Lower leg skin (tissue), 4 donors: ENCODE measurements at regions not wholly inside any gene's neighbourhood (a gene's known extent, or its start where the extent isn't known, plus 50 kb on each side); places are given as distances from the start of the nearest gene placed in this dataset.

ENCODE experiments used
- DNase-seq, 2 donors: peaks; one replicate each; pipeline ENCODE4 v3.0.0-alpha.2; 2019; ENCODE audit warnings: low spot score in 2 of 2
- H3K4me3 ChIP-seq: fragments of 200-600 bp; sonication (generic); 2 replicates; pipeline ENCODE4 v1.5.1; 2017; ENCODE audit warnings: mild to moderate bottlenecking, low read depth; ENCODE audit not compliant: poor library complexity, severe bottlenecking
- CTCF ChIP-seq, 3 donors: fragments of 450-650 bp; IDR thresholded peaks; one replicate each; pipeline ENCODE4 v1.5.1; 2016; ENCODE audit warnings: antibody characterized with exemption in 3 of 3, mild to moderate bottlenecking in 3 of 3, moderate library complexity in 2 of 3
- POLR2A ChIP-seq, 2 donors: fragments of 450-650 bp; IDR thresholded peaks; one replicate each; pipeline ENCODE4 v1.6.1; 2016 to 2017; ENCODE audit warnings: antibody characterized with exemption in 2 of 2, mild to moderate bottlenecking in 1 of 2, moderate library complexity in 1 of 2
- WGBS, 2 donors: methylation state at CpG; one replicate each; pipeline ENCODE4 v1.1.5; 2018; 5-methylcytosine and 5-hydroxymethylcytosine counted together
- intact Hi-C: fragments of 100-400 bp; cut with DNase I; formaldehyde crosslinking; loops from one replicate; pipeline ENCODE4 v1.15.0; 2023; ENCODE audit warnings: low total_unique reads

GRCh38 chr16:54426553-54426849, 139.9 kb upstream of the IRX3 start:
- H3K4me3 ChIP-seq: no peak overlapping the region
- no peak for DNase-seq
- WGBS, 2 donors: 45 to 57% methylated on average over 4 of the region's 4 CpGs
- intact Hi-C loops: no loop called here
- TF ChIP-seq POLR2A (IDR thresholded peaks at IDR 0.05) (no peak), CTCF (IDR thresholded peaks at IDR 0.05) (no peak)

- 50 to 55% methylated on average over 12 of the region's 12 CpGs for WGBS, 2 donors
- intact Hi-C loops: no loop called here
- TF ChIP-seq POLR2A (IDR thresholded peaks at IDR 0.05) (no peak), CTCF (IDR thresholded peaks at IDR 0.05) (no peak)
- DNase-seq: peak in 1 of 2 donors; percentile 77
- H3K4me3 ChIP-seq: no peak overlapping the region
Measured at GRCh38 chr16:54425681-54426552, 139.3 kb upstream of the IRX3 start.

- TF ChIP-seq POLR2A (IDR thresholded peaks at IDR 0.05) (no peak), CTCF (IDR thresholded peaks at IDR 0.05) (no peak)
- intact Hi-C loops: no loop called here
- no peak for DNase-seq
- WGBS, 2 donors: 68 to 73% methylated on average over 1 of the region's 1 CpG
- no peak overlapping the region for H3K4me3 ChIP-seq
Measured at GRCh38 chr16:54425068-54425467, 138.5 kb upstream of the IRX3 start.

- DNase-seq: no peak
- TF ChIP-seq CTCF (IDR thresholded peaks at IDR 0.05) (no peak), POLR2A (IDR thresholded peaks at IDR 0.05) (no peak)
- intact Hi-C loops: no loop called here
- 54 to 61% methylated on average over 5 of the region's 5 CpGs for WGBS, 2 donors
- no peak overlapping the region for H3K4me3 ChIP-seq
Measured at GRCh38 chr16:54424043-54424451, 137.5 kb upstream of the IRX3 start.

GRCh38 chr16:54422569-54422978, 136.0 kb upstream of the IRX3 start:
- DNase-seq: no peak

More at GRCh38 chr16:54422569-54422978, 136.0 kb upstream of the IRX3 start:
- H3K4me3 ChIP-seq: no peak overlapping the region
- whole genome bisulfite sequencing, 2 donors: 61% methylated on average over 2 of the region's 2 CpGs
- intact Hi-C loops: no loop called here
- TF ChIP-seq CTCF (IDR thresholded peaks at IDR 0.05): no peak
- TF ChIP-seq POLR2A (IDR thresholded peaks at IDR 0.05): no peak
